ENCODE measurements at regions not wholly inside any gene's neighbourhood (a gene's known extent, or its start where the extent isn't known, plus 50 kb on each side); places are given as distances from the start of the nearest gene placed in this dataset.

- TF ChIP-seq EZH2 (IDR thresholded peaks at IDR 0.05; ENCODE audit: insufficient read depth, low read length) (no peak), CTCF (IDR thresholded peaks at IDR 0.05; ENCODE audit: insufficient read depth, low read depth, low read length) (no peak)
Observed at GRCh38 chr6:95439741-95440140, 137.6 kb upstream of the MANEA start.

Data from astrocyte (in vitro differentiated cells and primary cell).